HEK293T (cell line): ENCODE measurements at regions not wholly inside any gene's neighbourhood (a gene's known extent, or its start where the extent isn't known, plus 50 kb on each side); places are given as distances from the start of the nearest gene placed in this dataset.

Experiments
- BHLHE40 ChIP-seq: fragments of 450-650 bp; IDR thresholded peaks from 2 replicates; pipeline ENCODE4 v1.6.1; 2016; ENCODE audit warnings: mild to moderate bottlenecking, moderate library complexity, borderline replicate concordance
- CTBP1 ChIP-seq: fragments of 450-650 bp; IDR thresholded peaks from 2 replicates; pipeline ENCODE4 v1.6.1; 2016; ENCODE audit warnings: borderline replicate concordance
- ELF4 ChIP-seq: fragments of 450-650 bp; IDR thresholded peaks from 2 replicates; pipeline ENCODE4 v1.6.1; 2017; ENCODE audit warnings: antibody characterized with exemption
- FOXM1 ChIP-seq: fragments of 450-650 bp; IDR thresholded peaks from 2 replicates; pipeline ENCODE4 v1.6.1; 2017; ENCODE audit warnings: mild to moderate bottlenecking, borderline replicate concordance
- L3MBTL2 ChIP-seq: fragments of 450-650 bp; conservative IDR thresholded peaks from 2 replicates; pipeline ENCODE4 v1.6.1; 2016; ENCODE audit warnings: mild to moderate bottlenecking
- LEF1 ChIP-seq: fragments of 450-650 bp; IDR thresholded peaks from 2 replicates; pipeline ENCODE4 v1.6.1; 2017; ENCODE audit warnings: mild to moderate bottlenecking, borderline replicate concordance
- NFRKB ChIP-seq: fragments of 450-650 bp; IDR thresholded peaks from 2 replicates; pipeline ENCODE4 v1.6.1; 2016; ENCODE audit warnings: mild to moderate bottlenecking, moderate library complexity
- SUZ12 ChIP-seq: fragments of 450-650 bp; IDR thresholded peaks from 2 replicates; pipeline ENCODE4 v1.6.1; 2016; ENCODE audit warnings: mild to moderate bottlenecking
- TF ChIP-seq, protein P1 (sequence below): fragments of 450-650 bp; IDR thresholded peaks from 2 replicates; pipeline ENCODE4 v1.6.1; 2016

DNA sequence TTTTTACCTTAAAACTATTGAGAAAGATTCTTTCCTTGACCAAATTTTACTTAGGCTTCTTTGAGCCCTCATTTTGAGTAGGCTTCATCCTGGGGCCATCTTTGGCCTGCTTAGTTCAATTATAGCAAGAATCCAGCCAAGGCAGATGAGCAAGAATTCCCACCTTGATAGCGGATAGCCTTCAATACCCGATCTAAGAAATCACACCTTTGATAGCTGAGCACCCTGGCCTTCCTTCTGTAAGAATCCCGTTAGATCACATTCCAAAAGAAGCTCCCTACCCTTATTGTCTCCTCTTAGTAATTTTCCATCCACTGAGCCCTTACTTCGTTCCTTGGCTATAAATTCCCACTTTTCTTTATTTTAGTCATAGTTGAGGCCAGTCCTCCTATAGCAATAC is 275.4 kb upstream of the ROBO1 start:
- no peak for TF ChIP-seq CTBP1
- TF ChIP-seq SUZ12, result no peak
- TF ChIP-seq, protein P1, sequence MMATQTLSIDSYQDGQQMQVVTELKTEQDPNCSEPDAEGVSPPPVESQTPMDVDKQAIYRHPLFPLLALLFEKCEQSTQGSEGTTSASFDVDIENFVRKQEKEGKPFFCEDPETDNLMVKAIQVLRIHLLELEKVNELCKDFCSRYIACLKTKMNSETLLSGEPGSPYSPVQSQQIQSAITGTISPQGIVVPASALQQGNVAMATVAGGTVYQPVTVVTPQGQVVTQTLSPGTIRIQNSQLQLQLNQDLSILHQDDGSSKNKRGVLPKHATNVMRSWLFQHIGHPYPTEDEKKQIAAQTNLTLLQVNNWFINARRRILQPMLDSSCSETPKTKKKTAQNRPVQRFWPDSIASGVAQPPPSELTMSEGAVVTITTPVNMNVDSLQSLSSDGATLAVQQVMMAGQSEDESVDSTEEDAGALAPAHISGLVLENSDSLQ, result no peak
- TF ChIP-seq NFRKB, result no peak
- no peak for TF ChIP-seq FOXM1
- no peak for TF ChIP-seq BHLHE40
- TF ChIP-seq LEF1, result no peak
- no peak for TF ChIP-seq L3MBTL2
- TF ChIP-seq ELF4, result no peak
